Esophagus muscularis mucosa (tissue), 4 donors: ENCODE measurements at regions not wholly inside any gene's neighbourhood (a gene's known extent, or its start where the extent isn't known, plus 50 kb on each side); places are given as distances from the start of the nearest gene placed in this dataset.

Experiments used
- DNase-seq: peaks from one replicate; pipeline ENCODE4 v3.0.0-alpha.2; 2017; ENCODE audit errors: extremely low spot score
- H3K27ac ChIP-seq, 4 donors: fragments of 200-600 bp; sonication (generic); replicated peaks in 1 of 4; 1 replicate in 3 of 4; 2 replicates in 1 of 4; pipeline ENCODE4 v1.5.1; 2016 to 2019; ENCODE audit warnings: mild to moderate bottlenecking in 1 of 4
- H3K27me3 ChIP-seq, 4 donors: fragments of 200-600 bp; sonication (generic); one replicate each; pipeline versions ENCODE4 v1.5.1 to v1.6.0; 2016 to 2019
- H3K36me3 ChIP-seq, 4 donors: fragments of 200-600 bp; sonication (generic); one replicate each; pipeline ENCODE4 v1.5.1; 2016 to 2019
- H3K4me1 ChIP-seq, 4 donors: fragments of 200-600 bp; sonication (generic); one replicate each; pipeline ENCODE4 v1.5.1; 2016 to 2019
- H3K4me3 ChIP-seq, 4 donors: fragments of 200-600 bp; sonication (generic); 1 replicate in 2 of 4; 2 replicates in 2 of 4; pipeline ENCODE4 v1.5.1; 2016 to 2019; ENCODE audit warnings: mild to moderate bottlenecking in 4 of 4, moderate library complexity in 1 of 4
- H3K9me3 ChIP-seq, 4 donors: fragments of 200-600 bp; sonication (generic); 1 replicate in 3 of 4; 2 replicates in 1 of 4; pipeline ENCODE4 v1.5.1; 2016 to 2019
- CTCF ChIP-seq, 3 experiments: fragments of 200-600 bp in 2 of 3; fragments of 450-650 bp in 1 of 3; sonication (generic) in 2 of 3; IDR thresholded peaks; one replicate each; pipeline ENCODE4 v1.5.1; 2017 to 2019; ENCODE audit warnings: antibody characterized with exemption in 3 of 3, mild to moderate bottlenecking in 2 of 3, moderate library complexity in 1 of 3
- EP300 ChIP-seq: sonication (generic); formaldehyde crosslinking; IDR thresholded peaks from one replicate; pipeline ENCODE4 v1.6.1; 2017; ENCODE audit warnings: antibody characterized with exemption
- POLR2A ChIP-seq: fragments of 450-650 bp; IDR thresholded peaks from one replicate; pipeline ENCODE4 v1.6.1; 2017; ENCODE audit warnings: antibody characterized with exemption, moderate library complexity, mild to moderate bottlenecking, low read depth
- POLR2AphosphoS5 ChIP-seq, 2 donors: sonication (generic); formaldehyde crosslinking; IDR thresholded peaks; one replicate each; pipeline ENCODE4 v1.6.1; 2017; ENCODE audit warnings: antibody characterized with exemption in 2 of 2
- WGBS: methylation state at CpG from one replicate; pipeline ENCODE4 v1.1.5; 2018; 5-methylcytosine and 5-hydroxymethylcytosine counted together
- intact Hi-C: fragments of 100-400 bp; cut with DNase I; formaldehyde crosslinking; loops from one replicate; pipeline ENCODE4 v1.15.1; 2023

- no peak for TF ChIP-seq POLR2A
- no peak for TF ChIP-seq EP300
- no peak for TF ChIP-seq POLR2AphosphoS5 (IDR thresholded peaks at IDR 0.05)
- TF ChIP-seq CTCF (IDR thresholded peaks at IDR 0.05), result no peak
- Histone ChIP-seq H3K27me3 (no peaks in the 10 kb centered on the region), H3K27ac (no peak overlapping the region), H3K4me1 (peaks cover 0 to 10% (median 0%) of the 10 kb centered on the region in 4 donors), H3K36me3 (no peaks in the 10 kb centered on the region), H3K4me3 (no peak overlapping the region), H3K9me3 (no peaks in the 10 kb centered on the region)
- DNase-seq, result no peak
- WGBS, result 35% methylated on average over 7 of the region's 7 CpGs
- intact Hi-C loops, result no loop called here
Measured at GRCh38 chr13:22447132-22447886, 733.5 kb upstream of the SGCG start.

GRCh38 chr13:22449251-22449650 lies 731.5 kb upstream of the SGCG start:
- Histone ChIP-seq H3K4me3 (no peak overlapping the region), H3K4me1 (peaks cover 0 to 10% (median 0%) of the 10 kb centered on the region in 4 donors), H3K27ac (no peak overlapping the region), H3K9me3 (no peaks in the 10 kb centered on the region), H3K27me3 (no peaks in the 10 kb centered on the region), H3K36me3 (no peaks in the 10 kb centered on the region)
- WGBS, result 81% methylated on average over 5 of the region's 5 CpGs
- TF ChIP-seq POLR2AphosphoS5 (IDR thresholded peaks at IDR 0.05), result no peak
- no peak for TF ChIP-seq EP300
- TF ChIP-seq CTCF (IDR thresholded peaks at IDR 0.05), result no peak
- TF ChIP-seq POLR2A, result no peak
- no peak for DNase-seq
- intact Hi-C loops, result no loop called here

- WGBS, result 56% methylated on average over 5 of the region's 5 CpGs
- Histone ChIP-seq H3K4me3 (no peak overlapping the region), H3K9me3 (no peaks in the 10 kb centered on the region), H3K4me1 (peaks cover 0 to 10% (median 0%) of the 10 kb centered on the region in 4 donors), H3K36me3 (no peaks in the 10 kb centered on the region), H3K27ac (no peak overlapping the region), H3K27me3 (no peaks in the 10 kb centered on the region)
- no peak for DNase-seq
- no peak for TF ChIP-seq POLR2A
- no peak for TF ChIP-seq CTCF (IDR thresholded peaks at IDR 0.05)
- TF ChIP-seq EP300, result no peak
- no peak for TF ChIP-seq POLR2AphosphoS5 (IDR thresholded peaks at IDR 0.05)
- intact Hi-C loops, result no loop called here
Measured at GRCh38 chr13:22451327-22451741, 729.4 kb upstream of the SGCG start.

- DNase-seq, result no peak
- H3K4me3 ChIP-seq, result no peak overlapping the region
- WGBS, result 76% methylated on average over 3 of the region's 3 CpGs
- TF ChIP-seq CTCF (IDR thresholded peaks at IDR 0.05), result no peak
- no peak for TF ChIP-seq EP300
- H3K36me3 ChIP-seq, result no peaks in the 10 kb centered on the region
- intact Hi-C loops, result no loop called here
- no peak overlapping the region for H3K27ac ChIP-seq
- H3K4me1 ChIP-seq, result peaks cover 0 to 10% (median 0%) of the 10 kb centered on the region in 4 donors
- no peaks in the 10 kb centered on the region for H3K27me3 ChIP-seq
- no peaks in the 10 kb centered on the region for H3K9me3 ChIP-seq
Measured at GRCh38 chr13:22454586-22454985, 726.2 kb upstream of the SGCG start.

GRCh38 chr13:22455036-22455435 lies 725.7 kb upstream of the SGCG start:
- Histone ChIP-seq H3K36me3 (no peaks in the 10 kb centered on the region), H3K4me3 (no peak overlapping the region), H3K27ac (no peak overlapping the region), H3K9me3 (no peaks in the 10 kb centered on the region), H3K27me3 (no peaks in the 10 kb centered on the region), H3K4me1 (peaks cover 0 to 10% (median 0%) of the 10 kb centered on the region in 4 donors)
- WGBS, result 71% methylated on average over 1 of the region's 2 CpGs
- intact Hi-C loops, result no loop called here
- TF ChIP-seq CTCF (IDR thresholded peaks at IDR 0.05), result no peak
- no peak for TF ChIP-seq POLR2A
- TF ChIP-seq EP300, result no peak
- TF ChIP-seq POLR2AphosphoS5 (IDR thresholded peaks at IDR 0.05), result no peak
- DNase-seq, result no peak
